GM12864 (cell line): ENCODE measurements at regions not wholly inside any gene's neighbourhood (a gene's known extent, or its start where the extent isn't known, plus 50 kb on each side); places are given as distances from the start of the nearest gene placed in this dataset.
A peak's percentile ranks its signal among the peaks of the same experiment; 100 is the strongest.

Experiments used
- DNase-seq: peaks from one replicate; pipeline ENCODE4 v3.0.0-alpha.2; 2011; ENCODE audit warnings: low read depth
- H3K4me3 ChIP-seq: 2 replicates; pipeline ENCODE4 v1.5.1; 2011; ENCODE audit warnings: mild to moderate bottlenecking, low read depth, low read length, control low read depth
- TF ChIP-seq, protein P1 (sequence below): IDR thresholded peaks from 2 replicates; pipeline ENCODE4 v1.5.1; 2011; ENCODE audit warnings: low read depth, mild to moderate bottlenecking, moderate library complexity, low read length, control low read depth, inconsistent platforms; ENCODE audit errors: missing control alignments

DNA sequence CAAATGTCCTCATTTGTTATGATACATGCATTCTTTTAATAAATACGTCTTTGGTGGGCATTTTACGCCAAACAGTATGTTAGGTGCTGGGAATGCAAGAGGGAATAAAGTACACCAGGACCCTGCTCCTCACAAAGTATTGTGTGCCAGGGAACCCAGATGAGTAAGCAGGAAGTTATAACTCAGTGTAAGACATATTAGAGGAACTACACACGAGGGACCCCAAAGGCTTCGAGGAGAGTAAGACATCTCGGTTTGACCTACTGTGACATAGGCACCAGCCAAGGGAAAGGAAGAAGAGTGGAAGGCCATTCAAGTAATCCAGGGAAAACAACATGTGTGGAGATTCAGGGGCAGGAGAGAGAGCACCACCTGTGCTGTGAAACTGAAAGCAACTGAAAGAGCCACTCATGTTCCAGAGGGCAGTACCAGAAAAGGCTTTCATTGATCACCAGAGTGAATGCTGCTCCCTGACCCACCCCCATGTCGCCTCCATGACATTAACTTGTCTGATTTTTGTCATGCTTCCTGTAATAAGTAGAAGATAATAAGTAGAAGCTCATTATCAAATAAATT, 542.5 kb upstream of the PKN2 start:
- peak overlapping the region; percentile 14; the same call in 1 of the 2 replicates for H3K4me3 ChIP-seq
- DNase-seq: no peak
- TF ChIP-seq, protein P1, sequence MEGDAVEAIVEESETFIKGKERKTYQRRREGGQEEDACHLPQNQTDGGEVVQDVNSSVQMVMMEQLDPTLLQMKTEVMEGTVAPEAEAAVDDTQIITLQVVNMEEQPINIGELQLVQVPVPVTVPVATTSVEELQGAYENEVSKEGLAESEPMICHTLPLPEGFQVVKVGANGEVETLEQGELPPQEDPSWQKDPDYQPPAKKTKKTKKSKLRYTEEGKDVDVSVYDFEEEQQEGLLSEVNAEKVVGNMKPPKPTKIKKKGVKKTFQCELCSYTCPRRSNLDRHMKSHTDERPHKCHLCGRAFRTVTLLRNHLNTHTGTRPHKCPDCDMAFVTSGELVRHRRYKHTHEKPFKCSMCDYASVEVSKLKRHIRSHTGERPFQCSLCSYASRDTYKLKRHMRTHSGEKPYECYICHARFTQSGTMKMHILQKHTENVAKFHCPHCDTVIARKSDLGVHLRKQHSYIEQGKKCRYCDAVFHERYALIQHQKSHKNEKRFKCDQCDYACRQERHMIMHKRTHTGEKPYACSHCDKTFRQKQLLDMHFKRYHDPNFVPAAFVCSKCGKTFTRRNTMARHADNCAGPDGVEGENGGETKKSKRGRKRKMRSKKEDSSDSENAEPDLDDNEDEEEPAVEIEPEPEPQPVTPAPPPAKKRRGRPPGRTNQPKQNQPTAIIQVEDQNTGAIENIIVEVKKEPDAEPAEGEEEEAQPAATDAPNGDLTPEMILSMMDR: no peak

DNA sequence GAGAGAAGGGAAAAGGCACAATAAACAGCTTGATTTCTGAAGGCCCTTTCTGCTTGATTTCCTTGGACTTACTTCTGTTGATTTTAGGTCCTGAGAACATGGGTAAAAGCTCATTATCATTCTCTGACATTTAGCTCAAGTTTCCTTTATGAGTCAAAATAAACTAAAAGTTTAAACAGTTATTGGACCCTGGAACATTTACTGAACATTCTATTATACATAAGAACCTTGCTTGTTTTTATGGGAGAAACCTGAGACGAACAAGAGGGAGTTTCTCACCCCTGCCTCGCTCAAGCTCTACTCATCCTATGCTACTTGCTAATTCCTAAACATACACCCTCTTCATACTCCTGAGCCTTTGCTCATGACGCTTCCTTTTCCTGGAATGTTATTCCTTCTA, 538.3 kb upstream of the PKN2 start:
- no peak overlapping the region for H3K4me3 ChIP-seq
- no peak for DNase-seq
- TF ChIP-seq, protein P1: no peak

DNA sequence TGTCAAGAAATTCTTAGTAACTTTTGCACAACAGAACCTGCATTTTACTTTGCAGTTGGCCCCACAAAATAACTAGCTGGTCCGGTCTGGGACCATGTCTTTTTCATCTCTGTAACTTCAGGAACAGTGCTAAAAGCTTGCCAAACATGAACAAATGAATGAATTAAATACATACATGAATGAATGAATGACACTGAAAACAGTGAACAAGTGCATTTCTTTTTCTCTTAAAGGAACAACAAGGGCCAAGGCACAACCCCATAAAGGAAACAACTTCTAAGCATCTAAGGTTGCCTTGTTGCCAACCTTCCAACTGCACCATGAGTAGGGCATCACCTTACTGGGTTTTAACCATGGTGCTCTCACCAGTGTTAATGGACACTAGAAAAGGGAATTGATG, 534.4 kb upstream of the PKN2 start:
- H3K4me3 ChIP-seq: no peak overlapping the region
- TF ChIP-seq, protein P1: no peak
- no peak for DNase-seq

- no peak for DNase-seq
- H3K4me3 ChIP-seq: no peak overlapping the region
- TF ChIP-seq, protein P1: no peak
Observed at GRCh38 chr1:88150330-88150729, 533.7 kb upstream of the PKN2 start.

DNA sequence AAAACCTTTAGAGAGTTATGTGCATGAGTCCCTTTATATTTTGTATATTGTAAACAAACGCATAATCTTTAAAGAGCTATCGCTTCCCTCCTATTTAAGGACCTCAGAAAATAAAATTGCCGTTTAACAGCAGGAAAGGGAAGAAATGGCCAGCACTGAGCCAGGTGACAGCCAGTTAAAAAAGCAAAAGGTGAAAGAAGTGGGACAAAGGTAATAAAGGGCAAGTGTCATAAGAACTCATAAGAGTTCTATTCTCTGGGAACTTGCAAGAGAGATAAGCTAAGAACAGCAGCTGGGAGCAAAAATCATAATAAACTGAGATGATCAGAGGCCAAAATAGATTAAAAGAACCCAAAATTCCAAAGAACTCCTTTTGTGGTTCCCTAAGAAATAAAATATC, 520.9 kb upstream of the PKN2 start:
- TF ChIP-seq, protein P1: no peak
- DNase-seq: no peak
- no peak overlapping the region for H3K4me3 ChIP-seq

GRCh38 chr1:88168126-88168525, 515.9 kb upstream of the PKN2 start:
- TF ChIP-seq, protein P1: no peak
- DNase-seq: no peak
- no peak overlapping the region for H3K4me3 ChIP-seq

DNA sequence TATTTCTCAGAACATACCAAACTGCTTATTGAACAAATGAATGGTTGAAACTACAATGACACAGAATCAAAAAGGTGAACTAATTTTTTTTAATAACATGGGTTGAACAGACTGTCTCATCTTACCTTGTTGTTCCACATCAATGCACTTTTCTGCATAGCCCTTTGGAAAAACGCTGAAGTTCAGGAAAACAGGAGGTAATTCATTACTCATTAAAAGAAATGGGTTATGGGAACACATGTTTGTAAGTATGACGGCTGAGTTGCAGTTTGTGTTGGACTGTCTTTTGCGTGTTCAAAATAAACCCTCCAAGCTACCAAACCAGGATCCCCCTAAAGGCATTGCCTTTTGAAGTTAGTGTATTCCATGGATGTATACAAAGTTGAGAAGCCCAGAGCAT, 514.9 kb upstream of the PKN2 start:
- no peak overlapping the region for H3K4me3 ChIP-seq
- TF ChIP-seq, protein P1: no peak
- DNase-seq: no peak
